IMR-90 (cell line): ENCODE measurements at regions not wholly inside any gene's neighbourhood (a gene's known extent, or its start where the extent isn't known, plus 50 kb on each side); places are given as distances from the start of the nearest gene placed in this dataset.

Experiments used
- ATAC-seq: fragments of 200-7000 bp; cut with Tn5 transposase; 2 replicates; pipeline ENCODE4 v1.9.1; 2020; ENCODE audit warnings: low read depth, mild to moderate bottlenecking, moderate library complexity
- BruUV-seq: library from RNA; stranded (reverse); fragments of 400-500 nt; replicated peaks from 2 replicates; lab custom pipeline; 2021; lab: Mats Ljungman, UMichigan
- CTCF ChIA-PET: fragments of 300-600 bp; formaldehyde crosslinking; extraction: SDS; loops from one replicate; lab custom pipeline; 2021; ENCODE audit warnings: antibody characterized with exemption; lab: Yijun Ruan, JAX
- POLR2A ChIA-PET: fragments of 300-600 bp; sonication (Branson Sonifier 250); formaldehyde crosslinking; loops from one replicate; lab custom pipeline; 2022; ENCODE audit warnings: antibody characterized with exemption; ENCODE audit not compliant: unreplicated experiment; lab: Charles Lee
- DNase-seq: peaks from one replicate; pipeline ENCODE4 v3.0.0; 2013
- H2AFZ ChIP-seq: replicated peaks from 2 replicates; pipeline ENCODE3; 2013; ENCODE audit warnings: low read length, mild to moderate bottlenecking; ENCODE audit not compliant: poor library complexity
- H2AK5ac ChIP-seq: 2 replicates; pipeline ENCODE4 v1.6.1; 2013; ENCODE audit warnings: low read depth, low read length, inconsistent platforms
- H2AK9ac ChIP-seq: replicated peaks from 2 replicates; pipeline ENCODE3; 2013; ENCODE audit warnings: mild to moderate bottlenecking, low read depth, low read length, moderate library complexity; ENCODE audit not compliant: poor library complexity
- H2BK120ac ChIP-seq: 2 replicates; pipeline ENCODE4 v1.6.1; 2013; ENCODE audit warnings: low read depth, low read length, inconsistent platforms
- H2BK15ac ChIP-seq: 3 replicates; pipeline ENCODE4 v1.6.1; 2013; ENCODE audit warnings: low read depth, low read length, inconsistent platforms
- H2BK20ac ChIP-seq: 2 replicates; pipeline ENCODE4 v1.6.1; 2013; ENCODE audit warnings: low read depth, mild to moderate bottlenecking, inconsistent platforms, low read length, moderate library complexity
- H2BK5ac ChIP-seq: 2 replicates; pipeline ENCODE4 v1.6.1; 2013; ENCODE audit warnings: mild to moderate bottlenecking, low read depth, low read length, inconsistent platforms; ENCODE audit not compliant: poor library complexity, severe bottlenecking
- H3K14ac ChIP-seq: replicated peaks from 2 replicates; pipeline ENCODE4 v1.6.1; 2013; ENCODE audit warnings: low read depth, low read length, inconsistent platforms
- H3K18ac ChIP-seq: 2 replicates; pipeline ENCODE4 v1.6.1; 2013; ENCODE audit warnings: low read depth, low read length, control low read depth
- H3K23ac ChIP-seq: 2 replicates; pipeline ENCODE4 v1.6.1; 2013; ENCODE audit warnings: low read depth, low read length, inconsistent platforms
- H3K27ac ChIP-seq: 2 replicates; pipeline ENCODE4 v1.5.1; 2013; ENCODE audit warnings: mild to moderate bottlenecking, control low read depth, low read length; ENCODE audit not compliant: insufficient read depth
- H3K27me3 ChIP-seq: 2 replicates; pipeline ENCODE4 v1.6.1; 2013; ENCODE audit warnings: low read length; ENCODE audit not compliant: control insufficient read depth, insufficient read depth
- H3K36me3 ChIP-seq: 2 replicates; pipeline ENCODE4 v1.6.1; 2013; ENCODE audit warnings: low read length, mixed read lengths; ENCODE audit not compliant: control insufficient read depth, insufficient read depth
- H3K4ac ChIP-seq: 2 replicates; pipeline ENCODE4 v1.6.1; 2013; ENCODE audit warnings: low read depth, low read length, inconsistent platforms
- H3K4me1 ChIP-seq: 2 replicates; pipeline ENCODE4 v1.6.1; 2013; ENCODE audit warnings: low read length, mixed read lengths; ENCODE audit not compliant: control insufficient read depth, insufficient read depth
- H3K4me2 ChIP-seq: 2 replicates; pipeline ENCODE4 v1.6.1; 2013; ENCODE audit warnings: low read depth, mild to moderate bottlenecking, control low read depth, low read length, moderate library complexity
- H3K4me3 ChIP-seq: 2 replicates; pipeline ENCODE4 v1.5.1; 2013; ENCODE audit warnings: low read depth, mild to moderate bottlenecking, control low read depth, low read length, moderate library complexity; ENCODE audit not compliant: insufficient read depth
- H3K56ac ChIP-seq: 2 replicates; pipeline ENCODE4 v1.6.1; 2013; ENCODE audit warnings: low read length, inconsistent platforms; ENCODE audit not compliant: insufficient read depth; ENCODE audit errors: extremely low read depth
- H3K79me1 ChIP-seq, 2 experiments: 2 replicates each; pipeline ENCODE4 v1.6.1; 2013; ENCODE audit warnings: low read length in 2 of 2, inconsistent platforms in 1 of 2, low read depth in 1 of 2
- H3K9ac ChIP-seq: 2 replicates; pipeline ENCODE4 v1.6.1; 2013; ENCODE audit warnings: low read depth, low read length, control low read depth
- H3K9me1 ChIP-seq: 2 replicates; pipeline ENCODE4 v1.6.1; 2013; ENCODE audit warnings: low read length, inconsistent platforms; ENCODE audit not compliant: insufficient read depth
- H3K9me3 ChIP-seq: 2 replicates; pipeline ENCODE4 v1.6.1; 2013; ENCODE audit warnings: low read length; ENCODE audit not compliant: control insufficient read depth, insufficient read depth
- H4K20me1 ChIP-seq: 2 replicates; pipeline ENCODE4 v1.6.1; 2013; ENCODE audit warnings: low read length, inconsistent platforms; ENCODE audit not compliant: insufficient read depth
- H4K5ac ChIP-seq: 2 replicates; pipeline ENCODE4 v1.6.1; 2013; ENCODE audit warnings: mild to moderate bottlenecking, low read depth, low read length, control low read depth
- H4K8ac ChIP-seq, 2 experiments: 2 replicates each; pipeline ENCODE4 v1.6.1; 2013; ENCODE audit warnings: low read depth in 2 of 2, low read length in 2 of 2, control low read depth in 1 of 2, inconsistent platforms in 1 of 2
- H4K91ac ChIP-seq: 2 replicates; pipeline ENCODE4 v1.6.1; 2013; ENCODE audit warnings: low read depth, low read length, inconsistent platforms; ENCODE audit not compliant: insufficient read depth
- BHLHE40 ChIP-seq: fragments of 150-350 bp; IDR thresholded peaks from 2 replicates; pipeline ENCODE4 v1.6.1; 2016; ENCODE audit warnings: mild to moderate bottlenecking, low read depth, low read length
- CEBPB ChIP-seq: IDR thresholded peaks from 2 replicates; pipeline ENCODE4 v1.6.1; 2012; ENCODE audit warnings: low read depth, low read length, improper control_type of control experiment
- CHD1 ChIP-seq: IDR thresholded peaks from 2 replicates; pipeline ENCODE4 v1.6.1; 2012; ENCODE audit warnings: low read depth, low read length, improper control_type of control experiment
- FOS ChIP-seq: fragments of 150-350 bp; IDR thresholded peaks from 2 replicates; pipeline ENCODE4 v1.6.1; 2016; ENCODE audit warnings: low read depth, low read length
- MAFK ChIP-seq: IDR thresholded peaks from 2 replicates; pipeline ENCODE4 v1.6.1; 2012; ENCODE audit warnings: low read depth, low read length, improper control_type of control experiment
- MAZ ChIP-seq: IDR thresholded peaks from 2 replicates; pipeline ENCODE4 v1.6.1; 2012; ENCODE audit warnings: low read depth, mild to moderate bottlenecking, low read length, improper control_type of control experiment, moderate library complexity, borderline replicate concordance
- MXI1 ChIP-seq: IDR thresholded peaks from 2 replicates; pipeline ENCODE4 v1.6.1; 2012; ENCODE audit warnings: low read depth, mild to moderate bottlenecking, low read length, moderate library complexity, borderline replicate concordance
- NFE2L2 ChIP-seq: fragments of 150-350 bp; IDR thresholded peaks from 2 replicates; pipeline ENCODE4 v1.6.1; 2016; ENCODE audit warnings: low read depth, mild to moderate bottlenecking, low read length
- POLR2A ChIP-seq: IDR thresholded peaks from 2 replicates; pipeline ENCODE4 v1.6.1; 2012; ENCODE audit warnings: mild to moderate bottlenecking, low read depth, low read length
- RAD21 ChIP-seq: IDR thresholded peaks from 2 replicates; pipeline ENCODE4 v1.6.1; 2012; ENCODE audit warnings: low read length, improper control_type of control experiment
- RCOR1 ChIP-seq: IDR thresholded peaks from 2 replicates; pipeline ENCODE4 v1.6.1; 2012; ENCODE audit warnings: mild to moderate bottlenecking, low read length, improper control_type of control experiment; ENCODE audit not compliant: insufficient replicate concordance
- RFX5 ChIP-seq: IDR thresholded peaks from 2 replicates; pipeline ENCODE4 v1.8.0; 2012; ENCODE audit warnings: low read depth, mild to moderate bottlenecking, low read length, moderate library complexity
- SMC3 ChIP-seq: fragments of 150-350 bp; IDR thresholded peaks from 2 replicates; pipeline ENCODE4 v1.6.1; 2016; ENCODE audit warnings: low read depth, mild to moderate bottlenecking, antibody characterized with exemption, low read length, moderate library complexity
- WGBS, 2 experiments: methylation state at CpG; one replicate each; pipeline versions ENCODE4 v1.1.5 to v1.1.7; 2013; ENCODE audit warnings: missing lambda C conversion rate in 2 of 2; ENCODE audit not compliant: insufficient read length in 1 of 2; ENCODE audit errors: extremely low coverage in 2 of 2; 5-methylcytosine and 5-hydroxymethylcytosine counted together
- dilution Hi-C: fragments of 300-500 bp; cut with HindIII; formaldehyde crosslinking; loops from one replicate; pipeline ENCODE4 v1.14.3; 2018; ENCODE audit warnings: low sequenced_read_pairs; ENCODE audit not compliant: unreplicated experiment
- in situ Hi-C: fragments of 300-500 bp; cut with MboI; formaldehyde crosslinking; loops from 3 replicates; pipeline ENCODE4 v1.14.3; 2019; ENCODE audit warnings: low sequenced_read_pairs, inconsistent platforms, mixed read lengths
- intact Hi-C: fragments of 100-400 bp; cut with micrococcal nuclease; formaldehyde crosslinking; loops from 2 replicates; pipeline ENCODE4 v1.10.0; 2022
- TF ChIP-seq, protein P1 (sequence below): fragments of 150-350 bp; IDR thresholded peaks from 2 replicates; pipeline ENCODE4 v1.6.1; 2017; ENCODE audit warnings: mild to moderate bottlenecking, antibody characterized with exemption, low read length, low read depth
- TF ChIP-seq, protein P2 (sequence below): fragments of 150-350 bp; IDR thresholded peaks from 2 replicates; pipeline ENCODE4 v1.6.1; 2016; ENCODE audit warnings: low read depth, mild to moderate bottlenecking, low read length, moderate library complexity, borderline replicate concordance
- TF ChIP-seq, protein P3 (sequence below): conservative IDR thresholded peaks from 2 replicates; pipeline ENCODE4 v1.5.1; 2012; ENCODE audit warnings: mild to moderate bottlenecking, low read depth, low read length, improper control_type of control experiment

DNA sequence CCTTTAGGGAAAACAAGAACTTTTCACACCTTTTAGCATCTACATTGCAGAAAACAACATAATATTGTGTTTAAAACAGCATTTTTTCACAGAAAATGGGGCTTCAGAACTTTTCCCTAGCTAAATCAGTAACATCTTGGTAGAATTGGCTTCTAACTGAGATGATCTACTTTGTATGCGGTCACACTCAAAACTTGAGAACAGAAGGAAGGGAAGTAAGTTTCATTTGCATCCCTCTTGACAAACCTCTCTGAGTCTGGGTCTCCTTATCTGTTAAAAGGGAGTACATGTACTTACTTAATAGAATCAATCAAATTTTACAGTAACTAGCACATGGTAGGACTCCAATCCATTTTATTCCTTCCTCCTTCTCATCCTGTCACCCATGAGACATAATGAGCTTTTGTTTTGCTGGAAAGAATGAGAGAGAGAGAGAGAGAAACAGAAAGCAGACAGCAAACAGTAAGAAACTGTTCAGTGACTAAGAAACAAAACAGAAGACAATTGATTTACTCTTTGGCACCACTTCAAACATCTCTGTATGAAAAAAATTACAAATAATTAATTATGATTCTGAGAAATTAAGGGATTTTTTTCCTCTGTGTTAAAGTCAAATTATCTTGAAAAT is 387.3 kb downstream of the SATB2 start:
- intact Hi-C loops: no loop called here
- Histone ChIP-seq H3K9me1 (no peaks in the 10 kb centered on the region), H3K4me3 (no peak overlapping the region), H3K27ac (no peak overlapping the region), H4K91ac (no peak overlapping the region), H2BK15ac (no peak overlapping the region), H3K27me3 (no peaks in the 10 kb centered on the region), H3K79me1 (no peaks in the 10 kb centered on the region), H3K23ac (no peak overlapping the region), H3K4me1 (no peaks in the 10 kb centered on the region), H2AFZ (no peak overlapping the region), H4K20me1 (no peaks in the 10 kb centered on the region), H4K8ac (no peak overlapping the region), H2AK5ac (no peak overlapping the region), H3K9ac (no peak overlapping the region), H3K14ac (no peak overlapping the region), H2BK5ac (no peak overlapping the region), H3K56ac (no peak overlapping the region), H2BK20ac (no peak overlapping the region), H2BK120ac (no peak overlapping the region), H4K5ac (no peak overlapping the region), H2AK9ac (no peak overlapping the region), H3K36me3 (no peaks in the 10 kb centered on the region), H3K4me2 (no peak overlapping the region), H3K9me3 (no peaks in the 10 kb centered on the region), H3K4ac (no peak overlapping the region), H3K18ac (no peak overlapping the region)
- DNase-seq (no peak), ATAC-seq (no peak)
- no TSS peak for BruUV-seq
- ChIA-PET CTCF (interaction anchor here (0.7 kb wide), 1 partner anchor 403 kb away, joined by 3 read pairs; no protein-coding TSS in a partner anchor), POLR2A (interaction anchor here (0.7 kb wide), 1 partner anchor 763 kb away, joined by 4 read pairs; no protein-coding TSS in a partner anchor)
- no CpG with 5 or more reads among the region's 1 CpG for WGBS, 2 experiments
- TF ChIP-seq POLR2A (no peak), SMC3 (no peak), CEBPB (no peak), RCOR1 (no peak), MAFK (no peak), BHLHE40 (no peak), RFX5 (no peak), RAD21 (no peak), NFE2L2 (no peak), MAZ (no peak), FOS (no peak), MXI1 (no peak), CHD1 (no peak)
- TF ChIP-seq, protein P1, sequence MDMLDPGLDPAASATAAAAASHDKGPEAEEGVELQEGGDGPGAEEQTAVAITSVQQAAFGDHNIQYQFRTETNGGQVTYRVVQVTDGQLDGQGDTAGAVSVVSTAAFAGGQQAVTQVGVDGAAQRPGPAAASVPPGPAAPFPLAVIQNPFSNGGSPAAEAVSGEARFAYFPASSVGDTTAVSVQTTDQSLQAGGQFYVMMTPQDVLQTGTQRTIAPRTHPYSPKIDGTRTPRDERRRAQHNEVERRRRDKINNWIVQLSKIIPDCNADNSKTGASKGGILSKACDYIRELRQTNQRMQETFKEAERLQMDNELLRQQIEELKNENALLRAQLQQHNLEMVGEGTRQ: no peak
- TF ChIP-seq, protein P2, sequence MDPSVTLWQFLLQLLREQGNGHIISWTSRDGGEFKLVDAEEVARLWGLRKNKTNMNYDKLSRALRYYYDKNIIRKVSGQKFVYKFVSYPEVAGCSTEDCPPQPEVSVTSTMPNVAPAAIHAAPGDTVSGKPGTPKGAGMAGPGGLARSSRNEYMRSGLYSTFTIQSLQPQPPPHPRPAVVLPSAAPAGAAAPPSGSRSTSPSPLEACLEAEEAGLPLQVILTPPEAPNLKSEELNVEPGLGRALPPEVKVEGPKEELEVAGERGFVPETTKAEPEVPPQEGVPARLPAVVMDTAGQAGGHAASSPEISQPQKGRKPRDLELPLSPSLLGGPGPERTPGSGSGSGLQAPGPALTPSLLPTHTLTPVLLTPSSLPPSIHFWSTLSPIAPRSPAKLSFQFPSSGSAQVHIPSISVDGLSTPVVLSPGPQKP: no peak
- TF ChIP-seq, protein P3, sequence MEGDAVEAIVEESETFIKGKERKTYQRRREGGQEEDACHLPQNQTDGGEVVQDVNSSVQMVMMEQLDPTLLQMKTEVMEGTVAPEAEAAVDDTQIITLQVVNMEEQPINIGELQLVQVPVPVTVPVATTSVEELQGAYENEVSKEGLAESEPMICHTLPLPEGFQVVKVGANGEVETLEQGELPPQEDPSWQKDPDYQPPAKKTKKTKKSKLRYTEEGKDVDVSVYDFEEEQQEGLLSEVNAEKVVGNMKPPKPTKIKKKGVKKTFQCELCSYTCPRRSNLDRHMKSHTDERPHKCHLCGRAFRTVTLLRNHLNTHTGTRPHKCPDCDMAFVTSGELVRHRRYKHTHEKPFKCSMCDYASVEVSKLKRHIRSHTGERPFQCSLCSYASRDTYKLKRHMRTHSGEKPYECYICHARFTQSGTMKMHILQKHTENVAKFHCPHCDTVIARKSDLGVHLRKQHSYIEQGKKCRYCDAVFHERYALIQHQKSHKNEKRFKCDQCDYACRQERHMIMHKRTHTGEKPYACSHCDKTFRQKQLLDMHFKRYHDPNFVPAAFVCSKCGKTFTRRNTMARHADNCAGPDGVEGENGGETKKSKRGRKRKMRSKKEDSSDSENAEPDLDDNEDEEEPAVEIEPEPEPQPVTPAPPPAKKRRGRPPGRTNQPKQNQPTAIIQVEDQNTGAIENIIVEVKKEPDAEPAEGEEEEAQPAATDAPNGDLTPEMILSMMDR: no peak
- dilution Hi-C loops: no loop called here
- in situ Hi-C loops: no loop called here
